ENCODE measurements at regions not wholly inside any gene's neighbourhood (a gene's known extent, or its start where the extent isn't known, plus 50 kb on each side); places are given as distances from the start of the nearest gene placed in this dataset.

DNA sequence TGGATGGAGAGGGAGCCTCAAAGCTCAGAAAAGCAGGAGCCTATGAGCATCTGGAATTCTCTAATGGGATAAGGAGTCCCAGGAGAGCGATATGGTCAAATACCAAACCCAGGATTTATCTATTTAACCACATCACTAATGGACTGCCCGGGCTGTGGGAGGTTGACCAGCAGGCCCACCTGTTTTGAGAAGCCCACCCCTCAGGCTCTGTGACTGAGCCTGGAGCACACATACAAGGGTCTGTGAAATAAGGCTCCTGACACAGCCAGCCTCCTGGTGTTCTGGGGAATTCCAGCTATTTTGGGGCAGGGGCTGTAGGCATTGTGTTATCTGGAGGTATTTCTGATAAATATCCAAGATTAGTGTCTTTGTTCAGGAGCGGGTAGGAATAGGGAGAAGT, 132.0 kb upstream of the C1orf21 start:
- no peak overlapping the region for H3K23ac ChIP-seq (ENCODE audit: insufficient read length, low read depth, low read length)
- TF ChIP-seq, protein P1, sequence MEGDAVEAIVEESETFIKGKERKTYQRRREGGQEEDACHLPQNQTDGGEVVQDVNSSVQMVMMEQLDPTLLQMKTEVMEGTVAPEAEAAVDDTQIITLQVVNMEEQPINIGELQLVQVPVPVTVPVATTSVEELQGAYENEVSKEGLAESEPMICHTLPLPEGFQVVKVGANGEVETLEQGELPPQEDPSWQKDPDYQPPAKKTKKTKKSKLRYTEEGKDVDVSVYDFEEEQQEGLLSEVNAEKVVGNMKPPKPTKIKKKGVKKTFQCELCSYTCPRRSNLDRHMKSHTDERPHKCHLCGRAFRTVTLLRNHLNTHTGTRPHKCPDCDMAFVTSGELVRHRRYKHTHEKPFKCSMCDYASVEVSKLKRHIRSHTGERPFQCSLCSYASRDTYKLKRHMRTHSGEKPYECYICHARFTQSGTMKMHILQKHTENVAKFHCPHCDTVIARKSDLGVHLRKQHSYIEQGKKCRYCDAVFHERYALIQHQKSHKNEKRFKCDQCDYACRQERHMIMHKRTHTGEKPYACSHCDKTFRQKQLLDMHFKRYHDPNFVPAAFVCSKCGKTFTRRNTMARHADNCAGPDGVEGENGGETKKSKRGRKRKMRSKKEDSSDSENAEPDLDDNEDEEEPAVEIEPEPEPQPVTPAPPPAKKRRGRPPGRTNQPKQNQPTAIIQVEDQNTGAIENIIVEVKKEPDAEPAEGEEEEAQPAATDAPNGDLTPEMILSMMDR (conservative IDR thresholded peaks at IDR 0.05) = no peak
- no peak overlapping the region for H3K27ac ChIP-seq (ENCODE audit: insufficient read length, low read depth, low read length)
- no peaks in the 10 kb centered on the region for H3K27me3 ChIP-seq (ENCODE audit: insufficient read depth, low read length)
- H3K79me2 ChIP-seq (ENCODE audit: insufficient read depth, low read length) = no peaks in the 10 kb centered on the region
- no peaks in the 10 kb centered on the region for H3K79me1 ChIP-seq (ENCODE audit: insufficient read depth, low read depth, low read length, poor library complexity, severe bottlenecking)
- H2AFZ ChIP-seq (ENCODE audit: low read length) = no peak overlapping the region
- no peak overlapping the region for H3K9ac ChIP-seq (ENCODE audit: extremely low read depth, insufficient read length, low read length)
- no peaks in the 10 kb centered on the region for H3K23me2 ChIP-seq (ENCODE audit: insufficient read length, low read depth, low read length, poor library complexity, severe bottlenecking)
- no peak overlapping the region for H3K14ac ChIP-seq (ENCODE audit: insufficient read depth, low read length)
- Mint-ChIP-seq H3K4me1 (peaks cover 0 to 3% of the 10 kb centered on the region in 2 experiments; a peak in 3 of 4 replicates), H3K36me3 (ENCODE audit: insufficient read depth in 1 of 3, low read depth in 3 of 3) (no peaks in the 10 kb centered on the region), H3K27me3 (ENCODE audit: low read depth) (no peaks in the 10 kb centered on the region; the same call in 1 of the 2 replicates), H3K4me3 (no peak overlapping the region), H3K9me3 (no peaks in the 10 kb centered on the region), H3K27ac (no peak overlapping the region)
- no peak overlapping the region for H3K4ac ChIP-seq (ENCODE audit: low read depth, low read length)
- no peak overlapping the region for H4K5ac ChIP-seq (ENCODE audit: insufficient read length, low read depth, low read length)
- H2BK12ac ChIP-seq (ENCODE audit: insufficient read length, low read depth, low read length) = no peak overlapping the region
- no peak overlapping the region for H2BK5ac ChIP-seq (ENCODE audit: insufficient read length, low read length)
- H2AK5ac ChIP-seq (ENCODE audit: insufficient read length, low read length) = no peak overlapping the region
- no peaks in the 10 kb centered on the region for H3K9me3 ChIP-seq (ENCODE audit: control insufficient read depth, low read depth, low read length)
- H3K56ac ChIP-seq (ENCODE audit: insufficient read length, low read depth, low read length) = no peak overlapping the region
- H4K91ac ChIP-seq (ENCODE audit: insufficient read length, low read depth, low read length) = no peak overlapping the region
- no peak overlapping the region for H3K4me2 ChIP-seq (ENCODE audit: insufficient read depth, insufficient read length, low read length)
- H4K8ac ChIP-seq (replicated peaks; ENCODE audit: insufficient read length, low read depth, low read length) = no peak overlapping the region
- no peak overlapping the region for H3T11ph ChIP-seq (ENCODE audit: low read length)
- WGBS (ENCODE audit: extremely low coverage, insufficient read length, low lambda C conversion rate) = no CpG with 5 or more reads among the region's 3 CpGs
- H4K20me1 ChIP-seq (ENCODE audit: control insufficient read depth, insufficient read depth, insufficient read length) = no peaks in the 10 kb centered on the region
- no peak overlapping the region for H2BK15ac ChIP-seq (ENCODE audit: low read depth, low read length)
- H2BK20ac ChIP-seq (ENCODE audit: low read depth, low read length, poor library complexity, severe bottlenecking) = no peak overlapping the region
- no peaks in the 10 kb centered on the region for H3K4me1 ChIP-seq (ENCODE audit: insufficient read depth, low read length)
- no peak for DNase-seq
- no peak overlapping the region for H3K18ac ChIP-seq (ENCODE audit: insufficient read length, low read depth, low read length)
- H2BK120ac ChIP-seq (ENCODE audit: low read depth, low read length, poor library complexity, severe bottlenecking) = no peak overlapping the region
